Osteoblast (primary cell): ENCODE measurements at regions not wholly inside any gene's neighbourhood (a gene's known extent, or its start where the extent isn't known, plus 50 kb on each side); places are given as distances from the start of the nearest gene placed in this dataset.

Source experiments
- DNase-seq: peaks from one replicate; pipeline ENCODE4 v3.0.0; 2011; ENCODE audit warnings: low spot score, mixed read lengths; ENCODE audit not compliant: insufficient read length; ENCODE audit errors: missing footprints
- H2AFZ ChIP-seq: 2 replicates; pipeline ENCODE4 v1.6.0; 2011; ENCODE audit warnings: mild to moderate bottlenecking, low read length
- H3K27ac ChIP-seq: 2 replicates; pipeline ENCODE4 v1.5.1; 2011; ENCODE audit warnings: mild to moderate bottlenecking, low read depth, low read length, moderate library complexity
- H3K27me3 ChIP-seq: 2 replicates; pipeline ENCODE4 v1.6.0; 2012; ENCODE audit warnings: mild to moderate bottlenecking, control low read depth, inconsistent platforms, low read length, moderate library complexity; ENCODE audit not compliant: insufficient read depth
- H3K36me3 ChIP-seq: 2 replicates; pipeline ENCODE4 v1.5.1; 2011; ENCODE audit warnings: mild to moderate bottlenecking, low read length, control low read depth, moderate library complexity; ENCODE audit not compliant: insufficient read depth
- H3K4me1 ChIP-seq: 2 replicates; pipeline ENCODE4 v1.5.1; 2011; ENCODE audit warnings: mild to moderate bottlenecking, low read length, control low read depth, moderate library complexity; ENCODE audit not compliant: insufficient read depth
- H3K4me2 ChIP-seq: 2 replicates; pipeline ENCODE4 v1.6.0; 2011; ENCODE audit warnings: mild to moderate bottlenecking, low read length; ENCODE audit not compliant: insufficient read depth
- H3K4me3 ChIP-seq: fragments of 200-600 bp; sonication (generic); 3 replicates; pipeline ENCODE4 v1.5.1; 2012; ENCODE audit warnings: mild to moderate bottlenecking, low read length, inconsistent platforms; ENCODE audit not compliant: insufficient read depth
- H3K79me2 ChIP-seq: 2 replicates; pipeline ENCODE4 v1.6.0; 2012; ENCODE audit warnings: mild to moderate bottlenecking, low read length, control low read depth, inconsistent platforms; ENCODE audit not compliant: insufficient read depth
- H3K9me3 ChIP-seq: 2 replicates; pipeline ENCODE4 v1.5.1; 2011; ENCODE audit warnings: low read depth, low read length, control low read depth
- H4K20me1 ChIP-seq: 2 replicates; pipeline ENCODE4 v1.6.0; 2012; ENCODE audit warnings: mild to moderate bottlenecking, low read length, control low read depth; ENCODE audit not compliant: insufficient read depth
- TF ChIP-seq, protein P1 (sequence below): IDR thresholded peaks from 2 replicates; pipeline ENCODE4 v1.5.1; 2011; ENCODE audit warnings: mild to moderate bottlenecking, low read depth, low read length, moderate library complexity; ENCODE audit errors: extremely low read depth

DNA sequence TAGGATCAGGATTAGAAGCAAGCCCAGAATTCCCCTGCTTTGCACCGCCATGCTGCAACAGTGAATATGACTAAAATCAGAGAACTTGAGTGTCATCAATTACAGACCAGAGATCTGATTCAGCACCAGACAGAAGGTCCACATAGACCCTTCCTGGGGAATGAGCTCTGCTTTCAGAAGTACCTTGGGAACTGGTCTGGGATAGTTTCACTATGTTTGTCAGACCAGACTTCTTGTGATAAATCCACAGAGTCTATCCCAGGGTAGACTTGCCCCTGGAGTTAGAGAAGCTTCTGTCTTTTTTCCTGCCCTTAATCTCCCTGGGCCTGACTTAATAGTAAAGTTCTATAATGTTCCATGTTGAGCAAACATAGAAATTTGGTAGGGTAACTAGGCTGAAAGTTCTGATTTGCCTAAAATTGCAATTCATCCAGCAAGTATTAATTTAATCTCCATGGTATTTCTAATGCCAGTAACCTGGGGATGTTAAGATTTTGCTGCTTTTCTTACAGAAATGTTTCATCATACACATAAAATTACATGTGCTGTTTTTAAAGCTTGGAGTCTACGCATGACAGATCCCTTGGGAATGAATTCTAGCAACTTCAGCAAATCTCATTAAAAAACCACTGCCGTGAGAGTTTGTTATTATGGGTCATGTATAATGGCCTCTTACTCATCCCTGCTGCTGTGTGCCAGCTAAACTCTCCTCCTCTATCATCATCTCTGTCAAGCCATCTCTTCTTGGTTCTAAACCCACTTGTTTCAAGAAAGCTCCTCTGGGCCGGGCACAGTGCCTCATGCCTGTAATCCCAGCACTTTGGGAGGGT lies 61.3 kb upstream of the METAP2 start:
- no peak overlapping the region for H3K4me3 ChIP-seq
- peaks cover 20% of the 10 kb centered on the region for H3K4me1 ChIP-seq
- no peaks in the 10 kb centered on the region for H4K20me1 ChIP-seq
- no peaks in the 10 kb centered on the region for H3K9me3 ChIP-seq
- peak overlapping the region; percentile 47 for H3K4me2 ChIP-seq
- no peaks in the 10 kb centered on the region for H3K36me3 ChIP-seq
- TF ChIP-seq, protein P1, sequence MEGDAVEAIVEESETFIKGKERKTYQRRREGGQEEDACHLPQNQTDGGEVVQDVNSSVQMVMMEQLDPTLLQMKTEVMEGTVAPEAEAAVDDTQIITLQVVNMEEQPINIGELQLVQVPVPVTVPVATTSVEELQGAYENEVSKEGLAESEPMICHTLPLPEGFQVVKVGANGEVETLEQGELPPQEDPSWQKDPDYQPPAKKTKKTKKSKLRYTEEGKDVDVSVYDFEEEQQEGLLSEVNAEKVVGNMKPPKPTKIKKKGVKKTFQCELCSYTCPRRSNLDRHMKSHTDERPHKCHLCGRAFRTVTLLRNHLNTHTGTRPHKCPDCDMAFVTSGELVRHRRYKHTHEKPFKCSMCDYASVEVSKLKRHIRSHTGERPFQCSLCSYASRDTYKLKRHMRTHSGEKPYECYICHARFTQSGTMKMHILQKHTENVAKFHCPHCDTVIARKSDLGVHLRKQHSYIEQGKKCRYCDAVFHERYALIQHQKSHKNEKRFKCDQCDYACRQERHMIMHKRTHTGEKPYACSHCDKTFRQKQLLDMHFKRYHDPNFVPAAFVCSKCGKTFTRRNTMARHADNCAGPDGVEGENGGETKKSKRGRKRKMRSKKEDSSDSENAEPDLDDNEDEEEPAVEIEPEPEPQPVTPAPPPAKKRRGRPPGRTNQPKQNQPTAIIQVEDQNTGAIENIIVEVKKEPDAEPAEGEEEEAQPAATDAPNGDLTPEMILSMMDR, result no peak
- no peak overlapping the region for H2AFZ ChIP-seq
- peak overlapping the region; percentile 77 for H3K27ac ChIP-seq
- no peaks in the 10 kb centered on the region for H3K79me2 ChIP-seq
- DNase-seq, result peak; percentile 88
- peaks cover 14% of the 10 kb centered on the region for H3K27me3 ChIP-seq

DNA sequence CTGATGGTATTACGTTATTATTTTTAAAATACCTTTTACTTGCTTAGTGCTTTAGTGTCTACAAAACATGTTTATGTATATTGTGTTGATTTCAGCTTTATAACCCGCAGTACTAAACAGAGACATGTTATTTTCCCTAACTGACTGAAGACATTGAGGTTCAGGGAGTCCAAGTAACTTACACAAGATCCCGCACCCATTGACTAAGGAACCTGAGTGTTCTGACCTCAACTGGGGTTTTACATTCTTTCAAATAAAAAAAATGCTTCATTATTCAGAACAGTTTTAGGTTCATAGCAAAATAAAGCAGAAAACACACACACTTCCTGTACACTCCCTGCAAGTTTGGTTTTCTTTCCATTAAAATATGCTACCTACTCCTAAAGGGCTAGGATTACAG lies 60.4 kb upstream of the METAP2 start:
- TF ChIP-seq, protein P1, result no peak
- H4K20me1 ChIP-seq, result no peaks in the 10 kb centered on the region
- no peaks in the 10 kb centered on the region for H3K79me2 ChIP-seq
- no peaks in the 10 kb centered on the region for H3K36me3 ChIP-seq
- no peak for DNase-seq
- H3K9me3 ChIP-seq, result no peaks in the 10 kb centered on the region
- no peak overlapping the region for H3K4me3 ChIP-seq
- peak overlapping the region; percentile 55 for H3K27ac ChIP-seq
- H3K27me3 ChIP-seq, result peaks cover 9% of the 10 kb centered on the region
- H2AFZ ChIP-seq, result no peak overlapping the region
- peaks cover 24% of the 10 kb centered on the region for H3K4me1 ChIP-seq
- no peak overlapping the region for H3K4me2 ChIP-seq

DNA sequence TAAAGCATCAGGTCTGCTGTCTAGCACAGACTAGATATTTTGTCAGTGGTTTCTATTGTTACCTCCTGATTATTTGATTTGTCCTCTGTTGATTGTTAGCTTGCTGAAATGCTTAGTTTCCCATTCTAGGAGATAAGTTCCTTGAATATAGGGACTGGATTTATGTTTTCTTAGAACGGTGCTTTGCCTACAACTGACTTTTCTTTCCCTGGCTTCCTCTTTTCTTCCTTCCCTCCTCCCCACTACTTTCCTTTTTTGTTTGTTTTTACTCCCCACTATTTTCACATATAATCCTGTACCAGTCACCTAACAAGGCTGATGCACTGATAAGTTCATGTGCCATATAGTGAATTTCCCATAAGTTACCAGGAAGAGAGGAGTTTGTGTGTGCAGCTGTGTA lies 58.5 kb upstream of the METAP2 start:
- TF ChIP-seq, protein P1, result no peak
- Histone ChIP-seq H3K36me3 (no peaks in the 10 kb centered on the region), H3K4me2 (no peak overlapping the region), H3K4me3 (no peak overlapping the region), H3K27ac (no peak overlapping the region), H4K20me1 (no peaks in the 10 kb centered on the region), H3K9me3 (no peaks in the 10 kb centered on the region), H3K79me2 (no peaks in the 10 kb centered on the region), H3K27me3 (peaks cover 3% of the 10 kb centered on the region), H3K4me1 (peaks cover 24% of the 10 kb centered on the region), H2AFZ (no peak overlapping the region)
- DNase-seq, result no peak

DNA sequence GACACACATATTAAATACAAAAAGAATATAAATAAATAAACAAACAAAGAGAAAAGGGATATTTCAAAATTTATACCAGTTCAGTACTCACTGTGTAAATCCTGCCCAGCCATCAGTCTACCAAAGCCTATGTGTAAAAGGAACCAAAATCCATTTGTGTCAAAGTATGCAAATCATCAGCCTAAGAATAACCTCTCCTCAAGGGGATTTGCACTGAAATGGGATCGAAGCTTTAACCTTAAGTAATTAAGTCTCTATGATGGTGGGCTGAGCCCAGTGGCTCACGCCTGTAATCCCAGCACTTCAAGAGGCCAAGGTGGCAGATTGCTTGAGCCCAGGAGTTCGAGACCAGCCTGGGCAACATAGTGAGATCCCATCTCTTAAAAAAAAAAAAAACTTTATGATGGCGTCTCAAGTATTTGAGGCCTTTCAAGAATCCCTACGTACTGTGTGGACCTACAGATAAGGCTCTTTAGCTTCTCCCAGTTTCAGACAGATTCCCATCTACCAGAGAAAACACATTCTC lies 57.8 kb upstream of the METAP2 start:
- Histone ChIP-seq H3K27ac (no peak overlapping the region), H3K79me2 (no peaks in the 10 kb centered on the region), H3K9me3 (no peaks in the 10 kb centered on the region), H3K27me3 (peaks cover 3% of the 10 kb centered on the region), H3K4me3 (no peak overlapping the region), H3K4me2 (no peak overlapping the region), H2AFZ (no peak overlapping the region), H4K20me1 (no peaks in the 10 kb centered on the region), H3K36me3 (no peaks in the 10 kb centered on the region), H3K4me1 (peaks cover 24% of the 10 kb centered on the region)
- TF ChIP-seq, protein P1, result no peak
- no peak for DNase-seq
